HG02981 (cell line): ENCODE measurements at regions not wholly inside any gene's neighbourhood (a gene's known extent, or its start where the extent isn't known, plus 50 kb on each side); places are given as distances from the start of the nearest gene placed in this dataset.

ENCODE experiments used
- ATAC-seq: cut with Tn5 transposase; IDR thresholded peaks from one replicate; pipeline ENCODE4 v1.9.1; 2021; ENCODE audit warnings: mild to moderate bottlenecking, moderate library complexity; ENCODE audit not compliant: unreplicated experiment

DNA sequence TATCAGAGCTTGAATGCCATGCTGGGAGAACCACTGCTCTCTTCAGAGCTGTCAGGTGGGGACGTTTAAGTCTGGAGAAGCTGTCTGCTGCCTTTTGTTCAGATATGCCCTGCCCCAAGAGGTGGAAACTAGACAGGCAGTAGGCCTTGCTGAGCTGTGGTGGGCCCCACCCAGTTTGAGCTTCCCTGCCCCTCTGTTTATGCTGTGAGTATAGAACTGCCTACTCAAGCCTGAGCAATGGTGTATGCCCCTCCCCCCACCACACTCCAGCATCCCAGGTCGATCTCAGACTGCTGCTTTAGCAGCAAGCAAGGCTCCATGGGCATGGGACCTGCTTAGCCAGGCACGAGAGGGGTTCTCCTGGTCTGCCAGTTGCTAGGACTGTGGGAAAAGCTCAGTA lies 362.3 kb downstream of the FAM170A start:
- no peak for ATAC-seq

DNA sequence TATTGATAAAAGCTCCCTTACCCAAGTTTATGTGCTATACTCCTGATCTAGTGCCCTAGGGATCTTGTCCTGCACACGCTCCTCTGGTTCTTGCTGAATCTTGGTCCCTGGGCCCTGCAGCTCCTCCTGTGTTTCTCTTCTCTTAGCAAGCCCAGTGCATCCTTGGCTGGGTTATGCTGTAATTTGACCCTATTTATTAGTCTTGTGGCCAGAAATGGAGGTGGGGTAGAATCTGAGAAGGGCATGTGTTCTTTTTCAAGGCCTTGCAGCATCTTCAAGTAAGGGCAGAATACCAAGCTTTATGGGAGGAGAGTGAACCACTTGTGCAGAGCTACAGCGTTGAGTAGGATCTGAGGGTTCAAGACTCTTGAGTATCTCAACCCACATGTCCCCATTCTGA lies 366.8 kb downstream of the FAM170A start:
- ATAC-seq: no peak

DNA sequence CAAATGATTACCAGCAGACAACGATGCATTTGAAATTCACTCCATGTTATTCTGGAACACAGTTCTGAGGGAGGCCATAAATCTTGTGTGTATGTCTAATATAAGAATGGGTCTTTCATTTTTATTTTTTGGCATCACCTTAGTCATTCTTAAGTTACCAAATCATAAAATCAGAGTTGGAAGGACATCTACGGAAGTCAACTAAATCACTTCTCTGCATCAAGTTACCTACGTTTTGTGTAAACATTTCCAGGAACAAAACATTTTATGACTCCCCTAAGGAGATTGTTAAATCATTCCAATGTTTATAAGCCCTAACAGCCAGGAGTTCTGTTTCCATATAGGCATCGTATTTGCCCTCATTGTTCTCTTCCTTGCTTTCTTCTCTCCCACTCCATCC lies 378.2 kb downstream of the FAM170A start:
- no peak for ATAC-seq

DNA sequence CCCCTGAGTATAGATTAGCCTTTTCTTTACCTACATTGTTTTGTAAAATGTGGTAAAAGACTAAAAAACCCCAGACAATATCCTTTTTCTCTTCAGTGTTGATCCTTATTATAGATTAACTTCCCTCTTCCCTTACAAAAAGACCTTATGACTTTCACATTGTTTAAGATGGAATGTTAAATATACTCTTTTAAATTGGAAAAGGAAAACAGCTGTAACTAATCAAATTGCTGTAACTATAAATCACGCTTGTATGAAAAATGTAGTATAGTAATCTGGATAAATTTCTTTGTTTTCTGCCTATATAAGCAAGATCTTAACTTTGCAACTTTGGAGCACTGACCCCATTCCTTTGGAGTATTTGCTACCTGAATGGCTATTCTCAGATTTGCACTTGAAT lies 383.1 kb downstream of the FAM170A start:
- ATAC-seq: no peak

DNA sequence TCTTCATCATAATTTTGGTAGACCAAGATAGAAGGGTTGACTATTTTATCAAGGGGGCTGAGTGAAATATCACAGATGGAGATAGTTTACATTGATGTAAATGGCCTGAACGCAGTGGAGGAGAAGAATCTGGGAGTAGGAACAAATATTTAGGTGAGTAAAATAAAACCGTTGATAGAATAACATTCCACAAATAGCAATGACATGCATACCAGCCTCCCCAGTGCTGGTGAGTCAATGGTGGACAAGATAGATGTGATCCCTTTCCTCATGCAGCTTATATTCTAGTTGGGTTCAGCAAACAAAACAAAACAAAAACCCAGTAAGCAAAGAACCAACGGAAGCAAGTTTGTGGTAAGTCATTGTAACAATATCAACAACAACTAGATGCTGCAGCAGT lies 385.2 kb downstream of the FAM170A start:
- ATAC-seq: no peak

DNA sequence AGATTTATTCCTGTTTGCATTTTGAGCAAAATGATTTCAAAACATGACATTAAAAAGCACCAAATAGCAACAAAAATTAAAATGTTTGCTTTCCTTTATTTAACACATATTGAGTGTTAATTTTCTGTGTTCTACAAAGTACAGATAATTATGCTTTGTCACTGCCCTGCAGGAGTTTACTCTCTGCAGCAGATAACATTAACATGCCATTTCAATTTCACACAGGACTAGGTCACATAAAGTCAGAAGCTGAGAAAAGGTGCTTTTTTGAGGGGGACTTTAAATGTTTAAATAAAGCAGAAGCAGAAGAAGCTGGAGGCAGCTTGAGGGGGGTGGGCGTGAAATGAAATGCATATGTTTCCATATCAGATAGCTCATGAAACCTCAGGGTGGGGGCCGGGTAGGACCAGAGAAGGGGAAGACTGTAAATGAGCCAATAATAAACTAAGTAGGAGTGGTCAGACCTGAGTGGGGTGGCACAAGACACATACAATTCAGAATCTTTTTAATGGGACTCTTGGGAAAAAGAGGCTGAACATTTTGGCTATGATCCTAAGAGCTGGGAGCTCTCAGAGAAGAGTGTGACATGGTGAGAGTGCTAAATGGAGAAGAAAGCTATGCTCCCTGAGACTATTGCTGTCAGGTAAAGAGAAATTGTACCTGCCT lies 387.5 kb downstream of the FAM170A start:
- ATAC-seq: no peak

DNA sequence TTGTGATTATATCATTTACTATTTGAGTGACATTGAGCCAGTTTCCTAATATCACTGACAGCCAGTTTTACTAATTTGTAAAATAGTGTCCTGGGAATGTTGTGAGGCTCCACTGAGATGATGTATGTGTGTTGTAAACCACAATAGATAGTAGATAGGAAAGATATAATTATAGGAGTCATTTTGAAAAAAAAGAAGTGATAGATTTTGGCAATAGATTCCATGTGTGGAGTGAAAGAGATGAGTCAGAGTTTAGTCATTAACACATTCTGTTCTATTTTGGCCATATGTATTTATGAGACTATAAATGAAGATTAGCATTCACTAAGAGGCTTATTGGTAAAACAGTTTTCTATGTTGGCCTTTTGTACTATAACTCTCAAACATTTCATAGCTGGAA lies 388.2 kb downstream of the FAM170A start:
- no peak for ATAC-seq

DNA sequence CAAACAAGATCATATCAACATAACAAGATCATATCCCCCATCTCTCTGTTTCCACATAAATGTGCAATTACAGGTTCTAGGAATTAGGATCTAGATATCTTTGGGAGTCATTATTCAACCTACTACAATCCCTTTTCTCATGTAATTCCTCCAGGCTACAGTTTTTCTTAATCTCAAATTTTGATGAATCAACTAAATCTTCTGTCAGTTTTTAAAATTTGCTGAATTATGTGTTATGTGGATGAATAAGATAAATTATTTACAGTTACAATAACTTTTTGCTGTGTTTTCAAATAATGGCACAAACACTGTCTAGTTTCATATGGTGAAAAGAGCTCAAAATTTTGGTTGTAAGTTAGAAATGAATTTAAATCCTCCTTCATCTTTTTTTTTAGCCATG lies 405.8 kb downstream of the FAM170A start:
- ATAC-seq: no peak

DNA sequence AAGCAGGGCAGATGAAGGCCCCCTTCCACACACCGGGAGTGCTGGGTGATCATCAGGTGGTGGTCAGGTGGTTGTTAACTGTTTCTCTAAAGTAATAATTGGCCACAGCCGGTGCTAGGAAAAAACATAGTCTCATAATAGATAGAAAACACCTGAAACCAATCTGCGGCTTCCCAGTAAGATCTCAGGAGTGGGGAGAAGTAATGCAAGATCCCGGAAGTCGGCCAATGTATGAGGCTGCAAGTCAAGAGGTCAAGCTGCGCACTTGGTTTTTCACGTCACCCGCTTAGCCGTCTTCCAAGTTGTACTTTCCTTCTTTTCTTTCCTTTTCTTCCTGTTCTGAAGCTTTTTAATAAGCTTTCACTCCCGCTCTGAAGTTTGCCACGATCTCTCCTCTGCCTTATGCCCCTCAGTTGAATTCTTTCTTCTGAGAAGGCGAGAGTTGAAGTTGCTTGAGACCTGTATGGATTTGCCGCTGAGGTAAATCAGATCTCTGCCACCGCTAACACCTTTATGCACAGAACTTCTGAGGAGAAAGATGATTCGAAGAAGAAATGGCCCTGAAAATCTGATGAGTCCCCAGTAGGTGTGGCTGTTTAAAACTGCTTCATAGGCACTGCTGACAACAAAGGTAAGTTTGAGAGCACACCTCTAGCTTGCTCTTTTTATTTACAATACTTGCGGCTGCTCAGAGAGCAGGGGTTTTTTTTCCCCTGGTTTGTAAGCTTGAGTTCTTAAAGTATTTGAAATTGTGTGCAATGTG lies 406.6 kb downstream of the FAM170A start:
- no peak for ATAC-seq

DNA sequence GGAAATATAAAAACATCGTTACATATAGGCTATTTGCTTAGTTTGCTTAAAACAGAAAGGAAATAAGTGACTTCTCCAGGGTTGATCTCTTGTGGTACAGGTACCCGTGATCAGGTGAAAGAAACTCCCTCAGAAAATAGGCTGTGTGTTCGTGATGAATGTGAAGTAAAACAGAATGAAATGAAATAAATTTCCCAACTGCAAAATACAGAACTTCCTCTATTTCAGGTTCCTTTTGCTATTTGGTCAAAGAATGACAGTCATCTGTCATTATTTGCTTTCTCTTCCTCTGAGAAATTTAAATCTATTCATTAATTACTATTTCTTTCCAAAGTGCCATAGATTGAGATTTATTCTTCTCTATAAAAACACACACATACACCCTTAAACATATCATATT lies 408.1 kb downstream of the FAM170A start:
- ATAC-seq: no peak

DNA sequence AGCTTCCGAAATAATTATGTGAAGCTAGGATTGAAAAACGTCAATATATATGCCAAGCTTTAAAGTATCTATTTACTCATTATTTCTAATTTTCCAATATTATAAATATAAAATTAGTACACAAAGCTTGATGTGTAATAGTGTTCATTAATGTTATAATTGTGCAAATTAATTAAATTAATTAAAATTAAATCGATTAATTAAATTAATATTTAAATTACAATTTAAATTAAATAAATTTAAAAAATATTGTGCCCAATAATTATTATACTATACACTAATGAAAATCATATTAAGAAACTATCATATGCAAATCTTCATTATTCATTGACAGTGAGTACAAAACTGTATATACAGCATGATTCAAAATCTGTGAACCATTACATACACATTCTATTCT lies 409.8 kb downstream of the FAM170A start:
- ATAC-seq: no peak

DNA sequence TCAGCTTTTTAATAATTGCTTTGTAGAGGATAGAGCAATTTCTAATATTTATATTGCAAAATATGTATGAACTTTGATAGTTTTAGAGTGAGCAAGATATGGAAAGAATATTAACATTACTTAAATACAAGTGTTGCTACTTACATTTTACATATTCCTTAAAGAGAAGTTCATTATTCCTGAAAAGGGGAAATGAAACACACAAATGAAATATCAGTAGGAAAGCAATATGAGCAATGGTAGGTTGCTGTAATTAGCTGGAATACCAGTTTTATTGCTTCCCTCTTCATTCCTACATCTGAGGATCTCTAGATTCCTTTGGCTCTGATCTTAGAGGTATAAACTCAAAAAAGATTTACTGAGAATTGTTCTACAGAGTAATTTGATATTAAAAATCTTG lies 414.1 kb downstream of the FAM170A start:
- no peak for ATAC-seq

DNA sequence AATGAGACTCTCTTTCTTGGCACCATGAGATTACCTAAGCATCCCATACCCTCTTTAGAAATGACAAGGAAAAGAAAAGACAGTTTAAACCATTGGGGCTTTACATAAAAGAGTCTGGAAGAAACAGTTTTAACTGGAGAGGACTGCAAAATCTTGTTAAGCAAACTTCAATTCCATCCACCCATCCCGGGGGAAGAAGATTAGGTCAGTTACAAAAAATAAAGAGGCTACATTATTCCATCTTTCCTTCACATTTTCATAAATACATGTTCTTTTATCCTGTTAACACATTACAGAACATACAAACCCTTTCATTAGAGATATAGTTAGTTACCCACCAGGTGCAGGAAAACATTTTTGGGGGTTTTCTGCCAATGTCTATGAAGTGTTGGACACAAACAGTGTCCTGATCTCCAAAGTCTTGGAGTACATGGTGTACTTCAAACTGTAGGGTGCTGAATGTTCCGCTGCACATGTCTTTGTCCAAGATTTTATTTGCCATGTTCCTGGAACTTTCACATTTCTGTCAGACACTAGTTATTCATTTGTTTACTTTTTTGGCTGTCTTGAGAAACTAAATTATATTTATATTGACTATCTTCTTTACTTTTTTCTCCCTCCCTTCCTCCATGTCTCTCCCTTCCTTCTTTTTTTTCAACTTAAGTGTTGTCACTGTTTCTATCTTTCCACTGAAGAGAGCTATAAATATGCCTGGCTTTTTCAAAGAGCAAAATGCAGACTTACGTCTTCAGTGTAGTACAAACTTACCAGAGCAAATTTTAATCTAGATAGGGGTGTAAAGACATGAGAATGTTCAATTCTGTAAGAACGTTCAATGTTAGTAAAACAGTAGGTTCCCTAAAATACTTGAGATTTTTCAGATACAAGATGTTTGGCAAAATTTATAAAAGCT lies 410.9 kb upstream of the PRR16 start:
- ATAC-seq: no peak

DNA sequence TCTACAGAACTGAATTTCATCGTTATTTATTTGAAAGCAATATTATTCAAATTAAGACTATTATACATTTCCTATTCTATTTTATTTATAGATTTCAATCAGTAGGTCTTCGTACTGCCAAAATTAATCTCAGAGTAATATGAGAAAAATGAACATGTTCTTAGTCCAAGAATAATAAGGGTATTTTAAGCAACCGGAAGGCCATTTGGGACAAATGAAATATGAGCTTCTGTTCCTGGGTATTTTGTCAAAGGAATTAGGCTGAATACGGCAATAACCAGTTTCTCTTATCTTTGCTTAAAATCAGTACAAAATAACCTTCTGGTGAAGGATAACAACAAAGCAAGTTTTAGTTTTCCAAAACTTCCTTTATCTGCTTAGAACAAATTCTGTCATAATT lies 410.3 kb upstream of the PRR16 start:
- no peak for ATAC-seq

DNA sequence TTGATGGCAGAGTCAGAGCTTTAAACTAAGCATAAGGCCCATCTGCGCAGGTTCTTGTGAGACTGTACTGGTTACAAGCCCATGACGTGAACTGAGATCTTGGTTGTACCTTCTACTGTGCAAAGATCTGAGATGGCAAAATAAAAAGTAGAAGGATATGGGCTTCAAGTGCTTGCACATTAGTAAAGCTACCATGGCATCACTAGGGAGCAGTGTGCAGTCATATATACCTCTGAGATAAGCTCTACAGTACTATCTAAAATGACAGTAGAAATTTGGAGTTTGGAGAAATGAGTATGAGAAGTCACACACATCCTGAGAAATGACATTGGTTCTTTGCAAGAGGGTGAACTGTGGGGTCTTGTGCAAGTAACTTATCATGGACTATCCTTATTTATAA lies 408.2 kb upstream of the PRR16 start:
- ATAC-seq: no peak

DNA sequence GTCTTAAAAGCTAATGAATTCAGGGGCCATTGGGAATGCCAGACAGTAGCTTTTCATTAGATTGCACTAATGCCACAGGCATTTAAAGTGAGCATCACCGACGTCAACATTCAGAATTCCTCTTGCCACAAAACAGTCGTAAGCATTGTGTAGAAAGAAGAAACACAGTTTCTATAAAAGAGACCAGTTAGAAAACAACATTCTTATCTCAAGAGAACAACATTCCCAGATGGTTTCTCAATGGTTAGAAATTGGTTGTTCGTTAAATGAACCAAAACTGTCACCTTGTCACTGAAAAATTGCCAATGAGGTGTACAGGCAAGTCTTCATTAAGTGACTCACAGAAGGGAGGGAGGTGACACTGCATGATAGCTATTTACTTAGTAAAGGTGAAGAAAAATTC lies 401.6 kb upstream of the PRR16 start:
- no peak for ATAC-seq

DNA sequence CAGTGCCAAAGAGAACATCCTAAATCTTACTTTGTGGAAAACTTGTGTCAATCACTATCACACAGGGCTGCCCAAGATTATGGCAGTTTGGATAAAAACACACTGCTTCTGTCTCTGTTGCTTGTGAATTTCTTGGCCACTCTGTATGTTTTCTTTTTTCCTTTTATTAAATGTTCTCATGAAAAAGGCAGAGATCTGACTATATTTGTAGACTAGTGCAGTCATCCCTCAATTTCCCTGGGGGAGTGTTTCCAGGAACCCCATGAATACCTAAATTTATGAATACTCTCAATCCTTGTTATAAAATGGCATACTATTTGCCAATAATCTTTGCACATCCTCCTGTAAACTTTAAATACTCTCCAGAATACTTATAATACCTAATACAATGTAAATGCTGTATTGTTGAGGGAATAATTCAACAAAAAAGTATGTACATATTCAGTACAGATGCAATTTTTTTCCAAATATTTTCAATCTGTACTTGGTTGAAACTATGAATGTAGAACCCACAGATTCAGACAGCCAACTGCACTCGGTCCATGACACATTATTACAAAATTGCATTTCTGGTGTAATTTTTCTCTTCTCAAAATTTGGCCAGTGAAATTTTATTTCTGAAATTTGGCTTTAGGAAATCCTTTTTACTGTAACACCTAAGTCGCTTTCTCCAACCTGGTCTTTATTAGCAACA lies 391.9 kb upstream of the PRR16 start:
- ATAC-seq: no peak

DNA sequence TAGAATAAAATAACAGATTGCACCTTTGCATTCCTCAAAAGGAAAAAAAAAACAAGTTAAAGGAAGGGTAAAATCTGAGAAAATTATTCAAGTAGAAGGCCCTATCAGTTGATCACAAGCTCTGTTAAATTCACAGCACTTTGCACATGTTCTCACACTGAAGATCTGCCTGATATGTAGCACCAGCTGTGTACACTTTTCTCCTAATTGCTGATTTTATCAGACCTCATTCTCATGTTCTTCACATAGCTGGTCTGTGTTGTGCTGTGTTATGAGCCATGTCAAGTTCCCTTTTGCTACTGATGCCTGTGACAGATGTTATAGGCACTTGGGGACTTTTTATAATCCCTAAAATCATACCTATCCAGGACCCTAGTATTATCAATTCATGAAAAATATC lies 390.4 kb upstream of the PRR16 start:
- no peak for ATAC-seq

DNA sequence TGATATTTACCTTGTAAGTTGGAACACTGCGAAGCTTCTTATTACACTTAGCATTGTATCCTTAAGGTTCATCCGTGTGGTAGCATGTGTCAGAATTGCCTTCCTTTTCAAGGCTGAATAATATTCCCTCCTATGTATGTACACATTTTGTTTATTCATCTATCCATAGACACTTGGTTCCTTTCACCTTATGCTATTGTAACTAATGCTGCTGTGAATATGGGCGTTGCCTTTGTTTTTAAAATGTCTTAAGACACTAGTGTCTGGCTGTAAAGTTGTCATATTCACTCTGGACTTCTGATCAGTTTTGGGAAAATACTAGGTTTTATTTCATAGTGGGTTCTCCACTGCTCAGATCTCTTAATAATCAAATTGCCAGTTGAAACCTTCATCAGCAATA lies 383.3 kb upstream of the PRR16 start:
- ATAC-seq: no peak

DNA sequence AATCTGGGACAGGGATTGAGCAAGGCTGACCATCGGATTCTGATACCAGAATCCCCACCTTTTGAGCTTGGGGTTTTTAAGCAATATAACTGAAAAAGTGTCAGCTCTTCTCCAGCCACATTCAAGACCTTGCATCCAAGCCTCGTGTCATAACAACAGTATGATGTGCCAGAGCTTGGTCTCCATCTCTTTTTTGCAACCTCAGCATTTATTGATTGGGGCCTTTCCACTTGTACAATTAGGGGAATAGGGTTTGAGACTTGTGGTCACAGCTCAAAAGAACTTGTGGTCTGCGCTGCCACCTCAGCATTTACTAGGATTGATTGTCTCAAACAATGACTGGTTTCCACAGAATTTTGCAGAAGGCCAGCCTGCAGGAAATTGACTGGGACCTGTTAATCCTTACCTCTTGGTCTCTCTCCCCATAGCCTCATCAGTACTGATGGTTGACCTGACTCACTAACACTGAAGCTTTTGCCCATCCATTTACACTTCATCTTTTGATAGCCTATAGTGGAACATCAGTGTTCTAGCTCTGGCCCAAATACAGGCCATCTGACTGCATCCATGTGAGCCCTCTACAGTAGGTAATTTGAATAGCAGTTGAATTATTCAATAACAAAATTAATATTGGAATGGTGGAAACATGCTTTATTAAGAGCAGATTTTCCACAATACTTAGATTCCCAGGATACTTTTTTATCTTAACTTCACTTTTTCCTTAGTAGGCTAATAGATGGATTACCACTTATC lies 381.6 kb upstream of the PRR16 start:
- no peak for ATAC-seq
